ENCODE measurements at regions not wholly inside any gene's neighbourhood (a gene's known extent, or its start where the extent isn't known, plus 50 kb on each side); places are given as distances from the start of the nearest gene placed in this dataset.
"Not testable (repeated sequence)": the region's sequence is repeated elsewhere in the genome, so short reads cannot be mapped to it uniquely, and the experiment has no call there.

DNA sequence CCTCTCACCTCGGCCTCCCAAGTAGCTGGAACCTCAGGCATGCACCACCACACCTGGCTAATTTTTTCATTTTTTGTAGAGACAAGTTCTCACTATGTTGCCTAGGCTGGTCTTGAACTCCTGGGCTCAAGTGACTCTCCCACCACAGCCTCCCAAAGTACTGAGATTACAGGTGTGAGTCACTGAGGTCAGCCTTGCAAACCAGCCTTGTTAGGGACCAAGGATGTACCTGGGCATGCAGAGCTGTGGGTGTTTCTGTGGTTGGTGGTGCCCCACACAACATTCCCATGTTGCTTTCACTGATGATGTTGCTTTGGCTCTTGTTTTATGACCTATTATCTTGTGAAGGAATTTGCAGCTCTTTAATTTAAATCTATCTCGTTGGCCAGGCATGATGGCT is 54.8 kb downstream of the OTUD1 start:
- no peak for DNase-seq

DNA sequence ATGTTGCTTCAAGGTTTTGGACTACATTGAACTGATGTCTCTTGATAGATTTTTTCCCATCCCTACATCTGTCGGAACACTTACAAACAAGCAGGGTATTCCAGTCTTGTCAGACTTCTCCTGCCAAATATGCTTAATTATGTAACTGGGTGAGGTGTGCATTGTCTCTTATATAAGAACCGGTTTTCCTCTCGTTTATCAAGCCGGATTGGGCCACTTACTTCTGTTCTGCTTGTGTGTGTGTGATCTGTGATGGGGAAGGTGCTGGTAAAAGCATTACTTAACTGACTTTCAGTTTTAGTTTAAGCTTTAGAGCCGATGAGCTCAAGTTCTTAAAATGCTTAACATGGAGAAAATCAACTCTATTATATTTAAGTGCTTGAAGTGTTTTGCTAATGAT is 57.9 kb downstream of the OTUD1 start:
- no peak for DNase-seq

DNA sequence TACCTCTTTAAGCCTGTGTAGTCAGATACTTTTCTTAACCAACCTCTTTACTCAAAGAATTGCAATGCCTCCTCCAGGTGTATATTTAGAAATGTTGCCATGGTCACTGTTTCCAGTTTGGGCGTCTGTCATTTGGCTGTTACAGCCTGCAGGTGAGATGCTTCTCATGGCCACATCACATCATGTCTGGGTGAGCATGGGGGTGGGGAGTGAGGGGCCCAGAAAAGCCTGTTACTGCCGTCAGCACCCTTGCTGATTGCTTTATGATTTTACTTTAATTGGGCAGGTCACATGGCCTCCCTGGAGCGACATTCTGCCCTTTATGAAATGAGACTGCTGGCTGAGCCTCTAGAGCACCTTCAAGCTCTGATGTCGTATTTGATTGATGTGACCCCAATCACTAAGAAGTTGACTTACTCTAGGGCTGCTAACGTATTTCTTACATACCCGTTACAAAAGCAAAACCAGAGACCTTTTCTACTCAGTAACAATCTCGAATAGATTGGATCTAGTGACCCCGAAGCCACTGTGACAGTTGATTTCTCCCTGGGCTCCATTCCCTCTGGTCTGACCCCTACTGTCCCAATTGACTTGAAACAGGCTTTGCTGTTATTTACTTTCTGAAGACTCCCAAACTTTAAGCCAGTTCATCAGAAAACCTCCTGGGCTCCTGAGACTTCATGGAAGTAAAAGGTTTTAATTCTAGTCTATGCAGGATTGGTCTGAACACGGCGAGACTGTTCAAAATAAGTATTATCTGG is 60.7 kb downstream of the OTUD1 start:
- no peak for DNase-seq

DNA sequence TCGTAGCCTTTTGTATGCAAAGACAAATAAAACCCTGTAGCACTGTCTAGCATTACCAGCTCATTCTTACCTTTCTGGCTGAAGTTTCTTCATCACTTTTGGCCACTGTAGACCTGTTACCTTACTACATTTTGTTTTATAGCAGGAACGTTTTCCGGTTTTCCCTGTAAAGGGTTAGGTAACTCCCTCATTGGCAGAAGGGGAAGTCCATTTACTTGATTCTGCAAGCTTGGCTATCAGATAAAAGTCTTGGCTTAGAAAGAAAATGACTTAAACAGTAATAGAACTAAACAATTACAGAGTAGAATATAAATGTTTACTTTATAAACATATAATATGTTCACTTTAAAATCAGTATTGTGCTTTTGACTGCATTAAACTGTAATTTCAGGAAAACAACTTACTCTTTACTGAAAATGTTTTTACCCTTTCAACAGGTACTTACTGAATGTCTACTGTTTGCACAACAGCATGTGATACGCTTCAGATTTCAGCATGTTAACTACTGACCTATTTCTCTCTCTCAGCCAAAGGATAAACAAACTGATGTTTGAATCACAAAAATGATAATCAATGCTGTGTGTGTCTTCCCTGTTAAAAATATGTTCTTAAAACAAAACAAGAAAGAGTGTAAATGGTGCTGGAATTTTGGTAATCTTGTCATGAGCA is 67.1 kb downstream of the OTUD1 start:
- no peak for DNase-seq

DNA sequence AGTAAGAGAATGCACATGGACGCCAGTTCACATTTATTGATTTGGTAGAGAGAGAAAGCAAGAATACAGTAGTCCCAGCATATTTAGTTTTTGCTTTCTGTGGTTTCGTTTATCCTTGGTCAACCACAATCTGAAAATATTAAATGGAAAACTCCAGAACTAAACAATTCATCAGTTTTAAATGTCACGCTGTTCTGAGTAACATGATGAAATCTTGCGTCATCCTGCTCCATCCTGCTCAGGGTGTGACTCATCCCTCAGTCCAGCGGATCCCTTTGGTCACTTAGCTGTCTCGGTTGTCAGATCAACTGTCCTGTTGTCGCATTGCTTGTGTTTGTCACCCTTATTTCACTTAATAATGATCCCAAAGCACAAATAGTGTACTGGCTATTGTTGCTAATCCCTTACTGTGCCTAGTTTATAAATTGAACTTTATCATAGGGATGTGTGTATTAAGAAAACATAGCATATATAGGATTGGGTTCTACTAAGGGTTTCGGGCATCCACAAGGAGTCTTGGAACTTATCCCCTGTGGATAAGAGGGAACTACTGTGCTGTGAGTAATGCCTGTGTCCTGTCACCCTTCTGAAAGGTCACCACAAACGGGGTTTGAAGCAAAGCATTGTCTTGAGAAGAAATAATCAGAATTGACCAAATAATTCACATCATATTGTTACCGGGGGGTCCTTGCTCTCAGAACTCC is 73.6 kb downstream of the OTUD1 start:
- no peak for DNase-seq

DNA sequence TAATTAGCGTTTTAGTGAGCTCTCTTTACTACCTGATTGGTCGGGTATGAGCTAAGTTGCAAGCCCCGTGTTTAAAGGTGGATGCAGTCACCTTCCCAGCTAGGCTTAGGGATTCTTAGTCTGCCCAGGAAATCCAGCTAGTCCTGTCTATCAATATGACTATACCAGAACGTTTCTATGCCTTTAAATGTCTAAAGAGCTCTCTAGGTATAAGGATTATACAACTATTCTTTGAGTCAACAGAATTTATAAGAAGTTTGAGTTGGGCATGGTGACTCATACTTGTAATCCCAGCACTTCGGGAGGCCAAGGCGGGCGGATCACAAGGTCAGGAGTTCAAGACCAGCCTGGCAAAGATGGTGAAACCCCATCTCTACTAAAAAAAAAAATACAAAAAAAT is 74.7 kb downstream of the OTUD1 start:
- DNase-seq, result not testable (repeated sequence)

DNA sequence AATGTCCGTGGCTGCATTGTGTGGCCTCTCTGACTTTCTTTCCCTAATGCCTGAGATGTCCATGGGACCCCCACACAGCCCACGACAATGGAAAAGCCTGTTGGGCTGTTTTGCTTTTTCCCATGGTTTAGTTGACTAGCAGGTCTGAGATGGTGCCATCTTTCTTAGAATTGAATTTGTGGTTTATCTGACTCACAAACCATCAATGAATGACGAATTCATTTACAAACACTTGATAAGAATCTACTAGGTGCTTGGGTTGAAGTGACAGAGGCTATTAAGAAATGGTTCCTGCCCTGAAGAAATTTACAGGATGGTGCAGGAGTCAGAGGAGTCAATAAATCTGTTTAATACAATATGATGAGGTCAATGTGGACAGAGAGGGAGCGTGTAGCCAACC is 75.4 kb downstream of the OTUD1 start:
- DNase-seq, result no peak

DNA sequence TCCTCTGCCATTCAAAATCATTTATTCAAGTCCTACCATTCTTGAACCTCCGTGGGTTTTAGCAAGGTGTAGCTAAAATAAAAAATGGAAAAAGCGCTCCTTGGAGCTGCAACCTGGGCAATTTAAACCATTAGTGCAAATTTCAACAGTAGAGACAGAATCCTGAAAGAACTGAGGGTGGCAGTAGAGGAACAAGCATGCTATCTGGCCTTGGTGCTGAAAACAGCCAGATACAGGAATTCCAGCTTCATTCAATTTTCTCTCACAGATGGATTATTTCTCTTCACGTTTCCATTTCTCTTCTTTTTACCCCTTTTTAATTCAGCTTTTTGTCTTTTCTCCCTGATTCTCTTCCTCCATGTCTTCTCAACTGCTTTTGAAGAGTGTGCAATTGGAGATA is 77.7 kb downstream of the OTUD1 start:
- DNase-seq, result no peak

DNA sequence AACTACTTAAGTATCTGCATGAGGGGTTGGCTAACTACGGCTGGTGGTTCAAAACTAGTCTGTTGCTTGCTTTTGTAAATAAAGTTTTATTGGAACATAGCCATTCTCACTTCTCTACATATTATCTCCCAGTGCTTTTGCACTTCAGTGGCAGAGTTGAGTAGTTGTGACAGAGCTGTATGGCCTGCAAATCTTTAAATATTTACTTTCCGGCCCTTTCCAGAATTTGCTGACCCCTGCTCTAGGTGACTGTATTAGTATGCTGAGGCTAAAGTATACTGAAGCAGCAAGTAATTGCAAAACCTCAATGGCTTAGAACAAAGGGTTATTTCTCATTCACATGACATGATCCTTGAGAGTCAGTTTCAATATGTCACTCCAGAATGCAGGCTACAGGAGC is 78.3 kb downstream of the OTUD1 start:
- DNase-seq, result no peak

DNA sequence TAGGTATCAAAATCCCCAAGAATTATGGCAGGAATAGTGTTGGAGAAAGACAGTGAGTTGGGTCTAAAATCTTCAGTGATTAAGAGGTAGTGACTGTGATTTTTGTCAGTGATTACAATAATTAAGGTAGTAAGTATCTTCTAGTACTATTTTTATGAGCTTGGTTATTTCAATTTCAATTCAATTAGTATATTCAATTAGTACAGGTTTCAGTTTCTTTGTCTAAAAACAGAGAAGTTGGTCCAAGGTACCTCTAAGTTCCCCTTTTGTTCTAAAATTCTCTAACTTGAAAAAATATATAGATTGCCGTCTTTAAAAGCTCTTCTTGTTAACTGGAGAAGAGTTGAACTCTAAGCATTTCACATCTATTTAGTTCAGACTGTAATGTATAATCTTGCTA is 82.9 kb downstream of the OTUD1 start:
- no peak for DNase-seq

DNA sequence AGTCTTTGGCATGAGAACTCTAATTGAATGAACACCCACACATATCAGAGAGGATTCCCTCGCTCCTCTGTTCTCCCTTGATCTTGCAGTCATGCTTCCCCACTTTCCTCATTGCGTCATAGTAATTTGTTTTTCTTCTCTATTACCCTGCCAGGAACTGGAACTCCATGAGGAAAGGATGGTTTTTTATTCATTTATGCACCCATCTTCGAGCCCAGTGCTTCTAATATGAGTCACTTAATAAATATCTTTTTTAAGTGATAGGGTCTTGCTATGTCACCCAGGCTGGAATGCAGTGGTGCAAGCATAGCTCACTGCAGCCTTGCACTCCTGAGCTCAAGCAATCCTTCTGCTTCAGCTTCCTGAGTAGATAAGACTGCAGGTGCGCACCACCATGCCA is 83.5 kb downstream of the OTUD1 start:
- DNase-seq, result no peak

DNA sequence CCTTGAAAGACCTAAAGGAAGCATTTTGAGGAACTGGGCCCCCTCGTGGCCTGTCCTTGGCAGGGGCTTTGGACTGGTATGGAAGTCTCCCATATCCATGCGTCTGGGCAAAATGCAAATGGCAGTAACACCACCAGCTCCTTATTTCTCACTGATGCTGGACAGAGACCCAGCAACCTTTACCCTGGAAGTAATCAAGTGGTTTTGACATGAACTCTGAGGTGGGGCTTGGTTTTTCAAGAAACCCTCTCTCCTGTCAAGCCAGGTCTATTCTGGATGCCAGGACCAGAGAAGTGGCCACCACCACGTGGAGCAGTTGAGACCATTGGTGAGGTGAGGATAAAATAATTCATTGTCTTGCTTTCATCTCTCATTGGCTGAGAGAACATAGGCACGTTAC is 84.4 kb downstream of the OTUD1 start:
- DNase-seq, result no peak

DNA sequence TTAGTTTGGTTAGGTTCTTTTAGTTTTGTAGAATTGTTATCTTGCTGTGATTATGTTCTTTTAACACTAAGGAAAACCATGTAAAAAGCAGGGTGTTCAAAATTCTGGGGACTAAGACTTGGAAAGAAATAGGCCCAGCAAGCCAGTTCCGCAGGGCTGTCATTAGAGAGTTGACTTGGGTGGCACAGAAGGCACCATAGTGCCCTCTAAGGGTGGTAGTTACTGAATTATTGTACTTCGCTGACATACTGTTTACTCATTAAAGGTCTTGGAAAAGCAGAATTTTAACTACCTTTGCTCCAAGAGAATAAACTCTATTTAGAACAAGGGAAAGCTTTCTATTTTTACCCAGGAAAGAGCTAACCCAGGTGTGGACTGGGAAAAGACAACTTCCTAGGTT is 86.5 kb downstream of the OTUD1 start:
- peak; percentile 22 for DNase-seq

DNA sequence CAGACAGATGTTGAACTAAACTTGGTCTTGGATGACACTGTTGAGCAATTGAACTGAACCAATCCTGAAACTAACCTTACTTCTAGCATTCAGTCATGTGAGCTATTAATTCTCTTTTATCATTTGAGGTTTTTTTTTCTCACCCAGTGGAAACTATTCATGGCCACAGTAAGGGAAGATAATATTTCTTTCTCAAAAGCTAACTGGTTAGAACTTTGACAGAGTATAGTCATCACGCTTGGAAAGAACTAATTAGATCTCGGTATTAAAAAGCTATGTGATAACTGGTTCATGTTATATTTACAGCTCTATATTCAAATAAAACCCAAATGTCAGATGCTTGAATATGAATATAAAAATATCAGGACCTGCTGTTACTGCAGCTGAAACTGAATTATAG is 89.5 kb downstream of the OTUD1 start:
- no peak for DNase-seq

DNA sequence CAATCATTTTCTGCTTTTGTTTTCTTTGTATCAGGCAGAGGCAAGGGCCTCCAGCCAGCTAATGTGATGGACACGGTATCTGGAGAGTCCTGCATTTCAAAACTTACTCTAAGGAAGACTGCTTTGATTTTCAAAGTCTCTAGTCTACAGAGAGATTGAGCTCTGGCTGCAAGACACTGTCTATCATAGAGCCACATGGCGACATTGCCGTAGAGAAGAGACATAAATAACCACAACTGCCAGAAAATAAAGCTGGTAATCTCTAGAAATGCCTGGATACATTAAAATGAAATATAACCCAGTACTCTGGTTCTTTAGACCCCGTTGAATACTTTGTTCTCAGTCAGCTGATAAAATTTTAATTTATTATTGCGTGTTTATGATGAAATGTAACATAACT is 90.8 kb downstream of the OTUD1 start:
- DNase-seq, result no peak

DNA sequence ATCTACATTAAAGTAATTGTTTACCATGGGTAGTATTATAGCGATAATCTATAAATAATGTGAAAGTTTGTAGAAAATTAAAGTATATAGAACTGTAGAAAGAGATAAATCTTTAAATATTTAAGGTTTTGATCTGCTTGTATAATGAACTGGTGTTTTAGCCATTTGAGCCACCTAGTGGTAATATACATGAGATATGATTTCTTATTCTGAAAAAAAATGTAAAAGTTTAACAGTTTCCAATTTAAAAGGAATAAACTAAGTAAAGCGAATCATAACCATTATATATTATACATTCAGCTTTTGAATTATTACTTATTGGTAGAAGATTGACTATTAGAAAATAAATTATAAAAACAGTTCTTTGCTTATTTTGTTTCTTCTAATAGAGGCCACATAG is 91.2 kb downstream of the OTUD1 start:
- DNase-seq, result no peak

DNA sequence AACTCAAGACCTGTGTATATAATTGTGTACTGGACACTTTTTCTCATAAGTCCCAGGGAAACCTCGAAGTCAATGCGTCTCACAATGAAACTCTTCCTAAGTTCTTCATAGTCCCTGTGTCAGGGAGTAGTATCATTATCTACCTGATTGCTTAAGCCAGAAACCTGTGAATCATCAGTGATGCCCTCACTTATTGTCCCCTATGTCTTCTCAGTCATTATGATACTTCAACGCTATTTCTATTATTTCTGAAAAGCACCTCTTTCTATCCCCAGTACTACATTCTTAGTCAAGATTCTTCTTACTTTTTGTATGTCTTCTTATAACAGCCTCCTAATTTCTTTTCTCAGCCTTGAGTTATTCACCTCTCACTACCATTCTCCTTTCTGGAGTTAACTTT is 94.3 kb downstream of the OTUD1 start:
- DNase-seq, result no peak

DNA sequence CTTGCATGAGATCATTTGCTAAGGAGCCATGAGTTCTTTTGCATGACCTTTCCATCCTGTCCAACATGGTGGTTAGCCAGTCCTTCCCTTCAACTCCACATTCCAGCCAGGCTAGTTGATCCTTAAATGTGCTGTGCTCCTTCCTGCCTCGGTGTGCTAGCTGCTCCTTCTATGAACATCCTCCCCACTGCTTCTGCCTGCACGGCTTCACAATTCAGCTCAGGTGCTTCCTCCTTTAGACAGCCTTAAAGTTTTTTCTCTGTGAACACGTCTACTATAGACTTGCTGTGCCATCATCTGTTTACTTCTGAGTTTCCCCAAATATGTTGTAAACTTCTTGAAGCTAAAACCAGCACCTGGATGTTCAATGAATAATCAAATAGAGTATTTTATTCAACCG is 95.5 kb downstream of the OTUD1 start:
- DNase-seq, result no peak

DNA sequence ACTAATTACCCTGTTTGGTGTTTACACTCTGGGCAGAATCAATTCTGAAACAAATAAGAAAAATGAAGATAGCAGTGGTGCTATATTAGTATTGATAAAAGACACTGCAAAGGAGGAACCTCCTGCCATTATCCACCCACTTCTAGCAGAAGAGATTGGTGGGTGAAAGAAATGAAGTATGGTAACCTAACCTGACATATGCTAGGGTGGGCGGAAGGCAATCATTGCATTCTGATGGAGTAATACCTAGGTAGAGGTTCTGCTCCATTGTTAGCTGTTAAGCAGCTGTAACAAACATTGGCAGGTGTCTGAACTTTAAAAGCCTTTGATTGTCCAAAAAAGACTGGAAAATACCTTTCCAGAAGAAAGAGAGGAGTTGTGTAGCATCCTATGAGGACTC is 95.9 kb downstream of the OTUD1 start:
- DNase-seq, result no peak

DNA sequence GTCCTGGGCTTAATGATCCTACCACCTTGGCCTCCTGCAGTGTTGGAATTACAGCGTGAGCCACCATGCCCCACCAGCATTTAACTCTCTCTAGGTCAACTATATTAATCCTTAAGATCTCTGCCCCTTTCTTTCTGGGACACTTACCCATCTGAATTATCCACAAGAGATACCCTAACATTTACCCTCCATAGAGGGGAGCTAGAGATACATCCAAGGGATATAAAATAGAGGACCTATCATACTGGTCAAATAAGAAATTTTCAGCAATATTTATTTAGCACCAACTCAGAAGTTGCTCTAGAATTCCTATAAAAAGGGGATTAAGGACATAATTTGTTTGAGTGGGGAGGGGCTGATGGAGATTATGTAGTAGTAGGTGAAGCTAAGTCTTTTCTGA is 96.5 kb downstream of the OTUD1 start:
- no peak for DNase-seq

DNA sequence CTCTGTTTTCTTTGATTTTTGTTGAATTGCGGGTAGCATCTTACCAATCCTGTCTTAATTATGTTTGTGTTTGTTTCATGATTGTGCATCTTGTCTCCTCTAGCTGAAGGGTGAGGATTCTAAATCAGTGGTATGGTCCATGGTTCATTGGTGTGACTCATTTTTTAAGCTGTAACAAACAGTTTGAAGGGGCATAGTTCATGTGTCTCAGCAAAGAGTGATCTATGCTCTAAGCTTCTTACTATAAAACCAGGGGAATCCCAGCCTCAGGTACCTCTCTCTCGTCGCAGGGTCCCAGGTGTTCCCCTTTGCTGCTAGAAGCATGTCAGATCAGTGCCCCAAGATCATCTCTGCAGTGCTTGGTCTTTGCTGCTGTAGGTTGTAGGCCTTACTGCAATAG is 100.1 kb downstream of the OTUD1 start:
- DNase-seq, result no peak

DNA sequence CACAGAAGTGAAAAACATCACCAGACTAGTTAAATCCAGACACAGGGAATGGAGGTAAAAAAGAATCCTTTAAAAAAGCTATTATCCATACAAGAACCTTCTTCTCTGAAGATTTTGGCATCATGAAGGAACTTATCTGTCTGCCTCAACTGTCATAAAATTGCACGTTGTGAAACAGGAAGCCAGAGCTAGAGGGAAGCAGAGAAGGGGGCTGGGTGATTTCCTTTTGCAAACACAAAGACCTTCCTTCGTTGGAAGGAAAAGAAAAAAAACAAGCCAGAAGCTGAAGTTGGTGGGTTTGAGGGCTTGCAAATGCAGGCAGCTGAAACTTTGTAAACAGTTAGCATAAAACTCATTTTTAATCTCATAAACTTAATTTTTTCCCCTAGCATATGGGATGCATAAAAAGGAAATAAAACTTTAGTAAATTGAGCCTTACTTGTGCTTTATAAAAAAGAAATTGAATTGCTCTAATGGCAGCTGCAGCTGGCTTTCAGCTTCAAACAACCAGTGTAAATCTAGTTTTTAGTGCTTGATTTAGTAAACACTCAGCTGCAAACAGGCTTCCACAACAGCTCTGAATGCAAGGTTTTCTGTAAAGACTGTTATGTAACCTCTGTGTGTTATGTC is 101.6 kb downstream of the OTUD1 start:
- no peak for DNase-seq

DNA sequence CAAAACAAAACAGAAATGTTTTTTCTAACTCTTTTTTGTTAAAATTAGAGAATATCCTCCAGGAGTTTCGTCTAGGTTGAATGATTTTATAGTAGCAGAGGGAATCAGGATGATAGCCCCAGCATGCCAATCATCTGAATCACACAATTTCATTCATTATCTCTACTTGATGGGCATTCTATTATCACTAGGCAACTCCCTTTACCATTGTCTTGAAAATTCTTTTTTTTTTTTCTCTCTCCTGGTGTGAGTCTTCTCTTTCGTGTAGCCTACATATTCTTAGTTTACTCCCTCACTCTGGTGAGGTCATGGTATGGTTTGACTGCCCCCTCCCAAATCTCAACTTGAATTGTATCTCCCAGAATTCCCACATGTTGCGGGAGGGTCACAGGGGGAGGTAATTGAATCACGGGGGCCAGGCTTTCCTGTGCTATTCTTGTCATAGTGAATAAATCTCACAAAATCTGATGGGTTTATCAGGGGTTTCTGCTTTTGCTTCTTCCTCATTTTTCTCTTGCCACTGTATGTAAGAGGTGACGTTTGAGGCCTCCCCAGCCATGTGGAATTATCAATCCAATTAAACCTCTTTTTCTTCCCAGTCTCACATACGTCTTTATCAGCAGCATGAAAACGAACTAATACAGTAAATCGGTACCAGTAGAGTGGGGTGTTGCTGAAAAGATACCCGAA is 105.0 kb downstream of the OTUD1 start:
- DNase-seq, result no peak

Measured in stimulated activated CD4-positive, alpha-beta T cell treated with anti-CD3 and anti-CD28 coated beads, Interleukin-4, amount 100 ng/mL, for 24 hours (primary cell).